ENCODE measurements at regions not wholly inside any gene's neighbourhood (a gene's known extent, or its start where the extent isn't known, plus 50 kb on each side); places are given as distances from the start of the nearest gene placed in this dataset.

DNA sequence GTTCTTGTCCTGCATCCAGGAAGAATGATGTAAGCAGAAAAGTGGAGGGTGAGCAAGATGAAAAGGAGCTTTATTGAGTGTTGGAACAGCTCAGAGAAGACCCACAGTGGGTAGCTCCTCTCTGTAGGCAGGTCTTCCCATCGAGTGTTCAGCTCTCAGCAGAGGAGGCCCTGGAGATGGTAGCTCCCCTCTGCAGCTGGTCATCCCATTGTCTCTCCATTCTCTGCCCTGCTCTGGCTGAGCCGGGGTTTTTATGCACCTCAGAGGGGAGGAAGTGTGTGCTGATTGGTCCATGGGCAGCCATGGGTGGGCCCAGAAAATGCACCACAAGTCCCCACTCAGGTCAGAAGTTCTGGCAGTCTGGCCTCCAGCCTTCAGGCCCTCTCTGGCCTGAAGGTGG lies 713.7 kb downstream of the MATN1 start:
- TF ChIP-seq, protein P1, sequence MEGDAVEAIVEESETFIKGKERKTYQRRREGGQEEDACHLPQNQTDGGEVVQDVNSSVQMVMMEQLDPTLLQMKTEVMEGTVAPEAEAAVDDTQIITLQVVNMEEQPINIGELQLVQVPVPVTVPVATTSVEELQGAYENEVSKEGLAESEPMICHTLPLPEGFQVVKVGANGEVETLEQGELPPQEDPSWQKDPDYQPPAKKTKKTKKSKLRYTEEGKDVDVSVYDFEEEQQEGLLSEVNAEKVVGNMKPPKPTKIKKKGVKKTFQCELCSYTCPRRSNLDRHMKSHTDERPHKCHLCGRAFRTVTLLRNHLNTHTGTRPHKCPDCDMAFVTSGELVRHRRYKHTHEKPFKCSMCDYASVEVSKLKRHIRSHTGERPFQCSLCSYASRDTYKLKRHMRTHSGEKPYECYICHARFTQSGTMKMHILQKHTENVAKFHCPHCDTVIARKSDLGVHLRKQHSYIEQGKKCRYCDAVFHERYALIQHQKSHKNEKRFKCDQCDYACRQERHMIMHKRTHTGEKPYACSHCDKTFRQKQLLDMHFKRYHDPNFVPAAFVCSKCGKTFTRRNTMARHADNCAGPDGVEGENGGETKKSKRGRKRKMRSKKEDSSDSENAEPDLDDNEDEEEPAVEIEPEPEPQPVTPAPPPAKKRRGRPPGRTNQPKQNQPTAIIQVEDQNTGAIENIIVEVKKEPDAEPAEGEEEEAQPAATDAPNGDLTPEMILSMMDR (IDR thresholded peaks at IDR 0.05) = no peak
- no peak for TF ChIP-seq POLR2AphosphoS5 (IDR thresholded peaks at IDR 0.05)

Data from upper lobe of left lung (tissue), 4 donors.